ENCODE measurements at regions not wholly inside any gene's neighbourhood (a gene's known extent, or its start where the extent isn't known, plus 50 kb on each side); places are given as distances from the start of the nearest gene placed in this dataset.

DNA sequence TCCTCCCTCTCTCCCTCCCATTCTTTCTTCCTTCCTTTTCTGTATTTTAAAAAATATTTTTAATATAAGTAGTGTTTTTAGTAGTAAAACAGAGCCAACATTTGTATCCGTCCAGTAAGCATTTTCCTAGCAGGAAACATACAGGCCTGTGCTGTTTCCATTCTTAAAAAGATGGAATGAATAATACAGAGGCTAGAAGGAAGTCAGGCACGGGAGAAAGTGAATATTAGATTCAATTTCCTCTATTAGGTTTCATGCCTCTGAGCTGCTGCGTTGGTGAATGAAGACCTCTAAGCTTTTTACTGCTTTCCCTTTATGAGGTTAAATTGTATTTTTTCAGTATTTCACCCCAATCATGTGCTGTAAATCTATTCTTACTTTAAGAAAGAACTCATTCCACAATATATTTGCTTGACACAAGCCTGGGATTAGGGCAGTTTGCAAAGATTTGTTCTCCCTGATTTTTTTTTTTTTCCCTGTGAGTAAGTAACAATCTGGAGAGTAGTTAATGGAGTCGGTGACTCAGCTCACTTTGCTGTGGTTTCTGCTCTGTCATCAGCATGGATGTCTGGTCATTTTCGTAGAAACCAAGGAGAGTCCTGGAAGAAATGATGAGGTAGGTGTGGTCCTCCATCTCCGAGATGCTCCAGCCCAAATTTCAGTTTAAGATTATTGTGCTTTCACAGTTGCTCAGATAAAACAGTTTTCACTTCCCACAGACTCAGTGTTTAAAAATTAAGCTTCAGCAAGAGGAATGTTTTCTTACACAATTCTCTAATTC, 76.1 kb upstream of the PITRM1 start:
- ATAC-seq: peak in 6 of 8 donors; percentile 49 to 86 (median 70)
- Histone ChIP-seq H3K4me1 (peaks cover 0 to 13% (median 0%) of the 10 kb centered on the region in 9 donors), H3K9me3 (no peaks in the 10 kb centered on the region), H3K36me3 (no peaks in the 10 kb centered on the region), H3K4me3 (no peak overlapping the region), H3K27me3 (peaks cover 0 to 3% (median 0%) of the 10 kb centered on the region in 7 donors), H3K27ac (peak overlapping the region in 8 of 10 donors; percentile 23 to 76 (median 54))
- intact Hi-C loops (cut with DNase I): loop anchor here in 7 of 10 donors (10.0 kb wide), 9 partner anchors 76 to 1516 kb away; partner anchors contain the start of gene KLF6 (in 1 of the 7)
- TF ChIP-seq, protein P1, sequence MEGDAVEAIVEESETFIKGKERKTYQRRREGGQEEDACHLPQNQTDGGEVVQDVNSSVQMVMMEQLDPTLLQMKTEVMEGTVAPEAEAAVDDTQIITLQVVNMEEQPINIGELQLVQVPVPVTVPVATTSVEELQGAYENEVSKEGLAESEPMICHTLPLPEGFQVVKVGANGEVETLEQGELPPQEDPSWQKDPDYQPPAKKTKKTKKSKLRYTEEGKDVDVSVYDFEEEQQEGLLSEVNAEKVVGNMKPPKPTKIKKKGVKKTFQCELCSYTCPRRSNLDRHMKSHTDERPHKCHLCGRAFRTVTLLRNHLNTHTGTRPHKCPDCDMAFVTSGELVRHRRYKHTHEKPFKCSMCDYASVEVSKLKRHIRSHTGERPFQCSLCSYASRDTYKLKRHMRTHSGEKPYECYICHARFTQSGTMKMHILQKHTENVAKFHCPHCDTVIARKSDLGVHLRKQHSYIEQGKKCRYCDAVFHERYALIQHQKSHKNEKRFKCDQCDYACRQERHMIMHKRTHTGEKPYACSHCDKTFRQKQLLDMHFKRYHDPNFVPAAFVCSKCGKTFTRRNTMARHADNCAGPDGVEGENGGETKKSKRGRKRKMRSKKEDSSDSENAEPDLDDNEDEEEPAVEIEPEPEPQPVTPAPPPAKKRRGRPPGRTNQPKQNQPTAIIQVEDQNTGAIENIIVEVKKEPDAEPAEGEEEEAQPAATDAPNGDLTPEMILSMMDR (IDR thresholded peaks at IDR 0.05): no peak
- 50 to 58% methylated on average over 6 of the region's 6 CpGs for WGBS, 2 donors
- DNase-seq: no peak

DNA sequence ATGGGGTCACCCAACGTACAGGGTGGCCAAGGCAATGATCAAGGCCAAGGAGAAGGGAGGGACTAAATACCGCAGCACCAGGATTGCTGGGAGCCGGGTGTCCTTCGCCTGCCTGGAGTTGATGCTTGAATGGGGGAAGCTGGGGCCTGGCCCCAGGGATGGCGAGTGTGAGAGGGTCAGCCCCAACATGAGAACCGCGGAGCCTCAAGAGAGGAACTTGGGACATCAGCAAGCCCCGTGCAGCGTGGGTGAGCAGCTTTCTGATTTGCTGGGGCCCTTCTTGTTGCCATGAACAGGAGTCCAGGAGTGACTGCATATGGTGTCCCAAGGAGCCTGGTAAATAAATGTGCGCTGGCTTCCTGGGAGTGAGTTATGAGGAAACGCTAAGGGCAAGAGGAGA, 72.8 kb upstream of the PITRM1 start:
- TF ChIP-seq, protein P1 (IDR thresholded peaks at IDR 0.05): no peak
- Histone ChIP-seq H3K9me3 (no peaks in the 10 kb centered on the region), H3K4me1 (peaks cover 0 to 14% (median 5%) of the 10 kb centered on the region in 9 donors), H3K27me3 (no peaks in the 10 kb centered on the region), H3K27ac (no peak overlapping the region), H3K36me3 (no peaks in the 10 kb centered on the region), H3K4me3 (no peak overlapping the region)
- DNase-seq (no peak), ATAC-seq (no peak)
- 96 to 98% methylated on average over 11 of the region's 11 CpGs for WGBS, 2 donors
- intact Hi-C loops (cut with DNase I): loop anchor here in 7 of 10 donors (10.0 kb wide), 9 partner anchors 79 to 1519 kb away; partner anchors contain the start of gene KLF6 (in 1 of the 7)

- WGBS, 2 donors: 87 to 94% methylated on average over 10 of the region's 10 CpGs
- intact Hi-C loops (cut with DNase I): loop anchor here in 7 of 10 donors (5.0 to 10.0 kb wide), 12 partner anchors 83 to 1523 kb away; partner anchors contain the start of gene KLF6 (in 1 of the 7)
- ATAC-seq (no peak), DNase-seq (no peak)
- Histone ChIP-seq H3K27me3 (peaks cover 0 to 4% (median 0%) of the 10 kb centered on the region in 7 donors), H3K27ac (no peak overlapping the region), H3K36me3 (no peaks in the 10 kb centered on the region), H3K4me3 (no peak overlapping the region), H3K4me1 (peaks cover 0 to 26% (median 5%) of the 10 kb centered on the region in 9 donors), H3K9me3 (no peaks in the 10 kb centered on the region)
- TF ChIP-seq, protein P1 (IDR thresholded peaks at IDR 0.05): no peak
Measured at GRCh38 chr10:3241967-3242650, 69.5 kb upstream of the PITRM1 start.

DNA sequence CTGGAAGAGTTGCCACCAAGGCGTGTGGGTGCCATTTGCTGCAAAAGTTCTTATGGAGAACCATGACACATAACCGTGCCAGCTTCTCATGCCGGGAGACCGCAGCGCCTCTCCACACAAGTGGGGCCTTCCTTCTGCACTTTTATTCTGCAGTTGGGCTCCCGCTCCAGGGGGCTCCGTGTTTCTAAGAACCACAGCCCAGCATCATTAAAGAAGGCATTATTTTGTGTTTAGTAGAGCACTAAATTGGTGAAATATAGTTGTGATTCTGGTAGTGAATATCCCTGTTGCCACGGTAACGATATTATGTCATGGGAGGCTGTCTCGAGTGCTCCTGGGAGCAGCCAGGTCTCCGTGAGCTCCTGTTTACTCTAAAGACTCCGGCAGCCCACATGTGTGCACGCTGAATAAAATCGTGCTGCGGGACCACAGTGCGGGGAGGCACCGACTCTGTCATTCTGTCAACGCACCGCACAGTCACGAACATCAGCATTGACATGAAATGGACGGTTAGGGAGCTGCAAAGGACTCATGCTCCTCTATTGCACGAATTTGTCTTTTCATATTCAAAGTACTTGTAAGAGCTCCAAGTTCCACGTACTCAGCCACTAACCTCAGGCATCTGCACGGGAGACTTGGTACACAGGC, 68.8 kb upstream of the PITRM1 start:
- H3K27me3 ChIP-seq: peaks cover 0 to 4% (median 0%) of the 10 kb centered on the region in 7 donors
- peak overlapping the region in 3 of 10 donors; percentile 75 to 84 (median 78) for H3K27ac ChIP-seq
- no peaks in the 10 kb centered on the region for H3K9me3 ChIP-seq
- intact Hi-C loops (cut with DNase I): loop anchor here in 7 of 10 donors (5.0 to 10.0 kb wide), 12 partner anchors 83 to 1523 kb away; partner anchors contain the start of gene KLF6 (in 1 of the 7)
- H3K4me1 ChIP-seq: peaks cover 0 to 26% (median 5%) of the 10 kb centered on the region in 9 donors
- H3K36me3 ChIP-seq: no peaks in the 10 kb centered on the region
- H3K4me3 ChIP-seq: no peak overlapping the region
- TF ChIP-seq, protein P1 (IDR thresholded peaks at IDR 0.05): no peak
- DNase-seq (no peak), ATAC-seq (no peak)
- whole genome bisulfite sequencing, 2 donors: 91 to 94% methylated on average over 24 of the region's 24 CpGs
